ENCODE measurements at regions not wholly inside any gene's neighbourhood (a gene's known extent, or its start where the extent isn't known, plus 50 kb on each side); places are given as distances from the start of the nearest gene placed in this dataset.

DNA sequence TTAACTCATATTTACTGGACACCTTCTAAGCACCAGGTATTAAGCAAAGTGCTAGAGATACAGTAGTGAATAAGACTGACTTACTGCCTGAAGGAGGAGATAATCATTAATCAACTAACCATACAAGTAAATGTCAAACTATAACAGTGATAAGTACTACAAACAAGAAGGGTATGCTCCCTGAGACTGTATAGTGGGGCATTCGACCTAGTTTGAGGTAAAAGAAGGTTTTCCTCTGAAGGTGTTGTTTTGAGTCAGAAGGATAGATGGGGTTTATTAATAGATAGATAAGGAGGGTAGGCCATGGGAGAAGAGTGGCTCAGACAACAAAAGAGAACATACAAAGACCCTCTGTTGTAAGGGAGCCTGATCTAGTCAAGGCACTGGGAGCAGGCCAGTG lies 105.4 kb downstream of the DDIT4L start:
- H3K27me3 ChIP-seq: no peaks in the 10 kb centered on the region
- no peak for TF ChIP-seq POLR2A (IDR thresholded peaks at IDR 0.05)
- TF ChIP-seq, protein P1, sequence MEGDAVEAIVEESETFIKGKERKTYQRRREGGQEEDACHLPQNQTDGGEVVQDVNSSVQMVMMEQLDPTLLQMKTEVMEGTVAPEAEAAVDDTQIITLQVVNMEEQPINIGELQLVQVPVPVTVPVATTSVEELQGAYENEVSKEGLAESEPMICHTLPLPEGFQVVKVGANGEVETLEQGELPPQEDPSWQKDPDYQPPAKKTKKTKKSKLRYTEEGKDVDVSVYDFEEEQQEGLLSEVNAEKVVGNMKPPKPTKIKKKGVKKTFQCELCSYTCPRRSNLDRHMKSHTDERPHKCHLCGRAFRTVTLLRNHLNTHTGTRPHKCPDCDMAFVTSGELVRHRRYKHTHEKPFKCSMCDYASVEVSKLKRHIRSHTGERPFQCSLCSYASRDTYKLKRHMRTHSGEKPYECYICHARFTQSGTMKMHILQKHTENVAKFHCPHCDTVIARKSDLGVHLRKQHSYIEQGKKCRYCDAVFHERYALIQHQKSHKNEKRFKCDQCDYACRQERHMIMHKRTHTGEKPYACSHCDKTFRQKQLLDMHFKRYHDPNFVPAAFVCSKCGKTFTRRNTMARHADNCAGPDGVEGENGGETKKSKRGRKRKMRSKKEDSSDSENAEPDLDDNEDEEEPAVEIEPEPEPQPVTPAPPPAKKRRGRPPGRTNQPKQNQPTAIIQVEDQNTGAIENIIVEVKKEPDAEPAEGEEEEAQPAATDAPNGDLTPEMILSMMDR (IDR thresholded peaks at IDR 0.05 in 4 of 5, conservative IDR thresholded peaks at IDR 0.05 in 1 of 5): no peak
- no peaks in the 10 kb centered on the region for H3K9me3 ChIP-seq
- in situ Hi-C loops (cut with MboI; ENCODE audit: low sequenced_read_pairs in 4 of 4) (no loop called here), intact Hi-C loops (cut with DNase I; ENCODE audit: low total_unique reads) (no loop called here)
- no peak overlapping the region for H3K27ac ChIP-seq
- no peaks in the 10 kb centered on the region for H3K36me3 ChIP-seq
- ATAC-seq (no peak), DNase-seq (no peak)
- no peak overlapping the region for H3K4me3 ChIP-seq
- H3K4me1 ChIP-seq: no peaks in the 10 kb centered on the region

DNA sequence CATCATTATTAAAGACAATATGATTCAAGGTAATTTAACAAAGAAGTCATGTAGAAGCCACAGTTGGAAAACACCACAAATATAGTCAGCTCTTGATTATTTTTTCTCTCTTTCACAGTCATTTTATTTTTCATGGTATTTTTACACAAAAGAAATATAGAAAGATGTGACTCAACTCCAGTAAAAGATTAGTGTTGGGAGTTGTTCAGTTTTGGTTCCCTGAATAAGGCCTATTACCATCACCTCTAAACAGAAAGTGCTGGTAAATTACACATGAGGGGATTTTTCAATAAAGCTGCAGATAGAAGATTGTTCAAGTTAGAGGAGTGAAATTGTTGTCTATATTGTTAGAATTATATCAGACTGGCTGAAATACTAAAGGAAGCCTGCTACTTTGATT lies 107.0 kb downstream of the DDIT4L start:
- no peak overlapping the region for H3K4me3 ChIP-seq
- no peak for TF ChIP-seq POLR2A (IDR thresholded peaks at IDR 0.05)
- TF ChIP-seq, protein P1 (IDR thresholded peaks at IDR 0.05 in 4 of 5, conservative IDR thresholded peaks at IDR 0.05 in 1 of 5): no peak
- no peak for DNase-seq
- in situ Hi-C loops (cut with MboI; ENCODE audit: low sequenced_read_pairs in 4 of 4) (no loop called here), intact Hi-C loops (cut with DNase I; ENCODE audit: low total_unique reads) (no loop called here)
- no peaks in the 10 kb centered on the region for H3K9me3 ChIP-seq
- no peaks in the 10 kb centered on the region for H3K4me1 ChIP-seq
- H3K36me3 ChIP-seq: no peaks in the 10 kb centered on the region
- H3K27ac ChIP-seq: no peak overlapping the region
- no peaks in the 10 kb centered on the region for H3K27me3 ChIP-seq
- ATAC-seq: no peak

DNA sequence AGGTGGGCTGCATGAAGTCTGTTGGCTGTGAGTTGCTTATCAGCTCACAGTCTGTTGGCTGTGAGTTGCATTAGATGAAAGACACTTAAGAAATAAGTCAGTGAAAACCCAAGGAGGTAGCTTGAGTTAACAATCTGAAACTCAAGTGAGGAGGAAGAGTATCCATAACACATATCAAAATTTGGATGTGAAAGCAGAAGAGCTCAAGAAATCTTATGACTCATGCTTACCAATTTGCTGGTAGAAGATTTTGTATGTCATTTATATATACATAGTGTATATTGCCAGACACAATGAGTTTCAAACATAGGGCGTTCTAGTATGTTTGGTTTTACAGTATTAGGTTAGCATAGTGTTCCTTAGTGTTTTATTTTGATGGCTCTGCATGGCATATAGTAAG lies 107.4 kb downstream of the DDIT4L start:
- TF ChIP-seq, protein P1 (IDR thresholded peaks at IDR 0.05 in 4 of 5, conservative IDR thresholded peaks at IDR 0.05 in 1 of 5): no peak
- no peak for TF ChIP-seq POLR2A (IDR thresholded peaks at IDR 0.05)
- Histone ChIP-seq H3K27ac (no peak overlapping the region), H3K27me3 (no peaks in the 10 kb centered on the region), H3K4me1 (no peaks in the 10 kb centered on the region), H3K4me3 (no peak overlapping the region), H3K36me3 (no peaks in the 10 kb centered on the region), H3K9me3 (no peaks in the 10 kb centered on the region)
- no peak for ATAC-seq
- intact Hi-C loops (cut with DNase I; ENCODE audit: low total_unique reads) (no loop called here), in situ Hi-C loops (cut with MboI; ENCODE audit: low sequenced_read_pairs in 4 of 4) (no loop called here)
- no peak for DNase-seq

DNA sequence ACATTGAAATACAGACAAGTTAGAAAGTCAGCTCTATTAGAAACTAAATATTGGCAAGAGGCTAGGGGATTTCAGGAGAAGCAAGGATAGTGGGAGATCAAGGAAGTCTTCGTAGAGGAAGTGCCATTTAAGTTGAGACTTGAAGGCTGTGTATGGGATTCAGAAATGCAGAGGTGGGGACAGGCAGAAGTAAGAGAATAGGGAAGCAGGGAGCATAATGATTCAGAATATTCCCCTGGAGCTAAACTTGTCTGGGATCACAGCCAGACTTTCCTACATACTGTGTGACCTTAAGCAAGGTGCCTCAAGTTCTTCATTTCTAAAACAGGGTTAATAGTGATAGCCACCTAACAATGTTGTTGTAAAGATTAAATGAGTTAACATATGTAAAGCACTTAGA lies 108.8 kb downstream of the DDIT4L start:
- Histone ChIP-seq H3K27ac (no peak overlapping the region), H3K27me3 (peaks cover 0 to 2% (median 0%) of the 10 kb centered on the region in 3 donors), H3K36me3 (no peaks in the 10 kb centered on the region), H3K4me3 (no peak overlapping the region), H3K4me1 (no peaks in the 10 kb centered on the region), H3K9me3 (no peaks in the 10 kb centered on the region)
- intact Hi-C loops (cut with DNase I; ENCODE audit: low total_unique reads): no loop called here
- no peak for ATAC-seq
- in situ Hi-C loops (cut with MboI; ENCODE audit: low sequenced_read_pairs in 4 of 4): no loop called here
- DNase-seq: no peak
- TF ChIP-seq, protein P1 (IDR thresholded peaks at IDR 0.05 in 4 of 5, conservative IDR thresholded peaks at IDR 0.05 in 1 of 5): no peak
- no peak for TF ChIP-seq POLR2A (IDR thresholded peaks at IDR 0.05)

DNA sequence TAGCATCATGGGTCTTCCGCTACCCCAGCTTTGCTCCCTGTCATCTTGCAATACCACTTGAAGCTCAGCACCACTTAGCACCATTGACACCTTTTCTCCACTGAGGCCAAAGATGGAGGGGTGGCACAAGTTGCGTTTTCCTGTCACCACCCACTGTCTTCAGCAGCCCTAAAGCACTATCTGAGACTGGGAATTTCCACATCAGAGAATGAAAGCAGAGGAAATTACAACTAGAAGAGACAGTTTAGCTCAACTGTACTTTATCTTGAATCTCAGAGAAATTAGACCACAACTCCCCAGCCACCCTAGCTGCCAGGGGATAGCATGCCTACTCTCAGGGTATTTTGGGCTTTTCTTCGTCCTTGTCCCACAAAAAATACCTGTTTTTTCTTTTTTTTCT lies 111.0 kb downstream of the DDIT4L start:
- in situ Hi-C loops (cut with MboI; ENCODE audit: low sequenced_read_pairs in 4 of 4): no loop called here

More for the DNA sequence above, 111.0 kb downstream of the DDIT4L start:
- ATAC-seq (no peak), DNase-seq (no peak)
- no peaks in the 10 kb centered on the region for H3K4me1 ChIP-seq
- H3K4me3 ChIP-seq: no peak overlapping the region
- H3K36me3 ChIP-seq: no peaks in the 10 kb centered on the region
- intact Hi-C loops (cut with DNase I; ENCODE audit: low total_unique reads): no loop called here
- no peak overlapping the region for H3K27ac ChIP-seq
- no peaks in the 10 kb centered on the region for H3K9me3 ChIP-seq
- H3K27me3 ChIP-seq: peaks cover 0 to 3% (median 0%) of the 10 kb centered on the region in 3 donors
- no peak for TF ChIP-seq POLR2A (IDR thresholded peaks at IDR 0.05)
- TF ChIP-seq, protein P1 (IDR thresholded peaks at IDR 0.05 in 4 of 5, conservative IDR thresholded peaks at IDR 0.05 in 1 of 5): no peak

Measured in gastrocnemius medialis (tissue), 4 donors.